ENCODE measurements at regions not wholly inside any gene's neighbourhood (a gene's known extent, or its start where the extent isn't known, plus 50 kb on each side); places are given as distances from the start of the nearest gene placed in this dataset.

GRCh38 chr1:82807563-82807962, 1006.8 kb downstream of the ADGRL2 start:
- DNase-seq (ENCODE audit: insufficient read length) (no peak), FAIRE-seq (no peak)
- TF ChIP-seq POLR2A (IDR thresholded peaks at IDR 0.05; ENCODE audit: low read depth, low read length) (no peak), POLR2AphosphoS5 (IDR thresholded peaks at IDR 0.05; ENCODE audit: low read depth, low read length) (no peak), TAF1 (IDR thresholded peaks at IDR 0.05; ENCODE audit: borderline replicate concordance, low read depth, low read length) (no peak)

- FAIRE-seq (no peak), DNase-seq (ENCODE audit: insufficient read length) (no peak)
- no peak for TF ChIP-seq POLR2A (IDR thresholded peaks at IDR 0.05; ENCODE audit: low read depth, low read length)
- TF ChIP-seq TAF1 (IDR thresholded peaks at IDR 0.05; ENCODE audit: borderline replicate concordance, low read depth, low read length) = no peak
- TF ChIP-seq POLR2AphosphoS5 (IDR thresholded peaks at IDR 0.05; ENCODE audit: low read depth, low read length) = no peak
Measured at GRCh38 chr1:82806133-82806532, 1005.4 kb downstream of the ADGRL2 start.

DNA sequence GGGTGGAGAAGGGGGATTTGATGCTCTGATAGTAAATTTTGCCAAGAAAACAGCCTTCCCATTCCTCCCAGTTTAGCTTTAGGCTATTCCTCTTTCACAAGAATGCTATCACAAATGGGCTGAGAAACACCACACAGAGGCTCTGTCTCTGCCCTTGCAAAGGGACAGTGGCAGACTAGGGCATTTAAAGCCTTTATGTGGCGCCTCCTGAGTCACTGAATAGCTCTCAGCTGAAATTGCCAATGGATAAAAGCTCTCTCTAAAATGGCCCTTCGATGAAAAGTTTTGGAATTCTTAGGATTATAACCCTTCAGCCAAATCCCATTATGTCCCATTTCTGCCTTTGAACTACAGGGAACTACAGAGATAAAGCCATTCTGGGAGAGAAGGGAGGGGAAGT, 1000.4 kb downstream of the ADGRL2 start:
- no peak for TF ChIP-seq POLR2AphosphoS5 (IDR thresholded peaks at IDR 0.05; ENCODE audit: low read depth, low read length)
- TF ChIP-seq TAF1 (IDR thresholded peaks at IDR 0.05; ENCODE audit: borderline replicate concordance, low read depth, low read length) = no peak
- no peak for TF ChIP-seq POLR2A (IDR thresholded peaks at IDR 0.05; ENCODE audit: low read depth, low read length)
- no peak for DNase-seq (ENCODE audit: insufficient read length)
- FAIRE-seq = no peak

GRCh38 chr1:82800721-82801120, 1000.0 kb downstream of the ADGRL2 start:
- DNase-seq (ENCODE audit: insufficient read length) (no peak), FAIRE-seq (no peak)
- TF ChIP-seq TAF1 (IDR thresholded peaks at IDR 0.05; ENCODE audit: borderline replicate concordance, low read depth, low read length) (no peak), POLR2A (IDR thresholded peaks at IDR 0.05; ENCODE audit: low read depth, low read length) (no peak), POLR2AphosphoS5 (IDR thresholded peaks at IDR 0.05; ENCODE audit: low read depth, low read length) (no peak)

DNA sequence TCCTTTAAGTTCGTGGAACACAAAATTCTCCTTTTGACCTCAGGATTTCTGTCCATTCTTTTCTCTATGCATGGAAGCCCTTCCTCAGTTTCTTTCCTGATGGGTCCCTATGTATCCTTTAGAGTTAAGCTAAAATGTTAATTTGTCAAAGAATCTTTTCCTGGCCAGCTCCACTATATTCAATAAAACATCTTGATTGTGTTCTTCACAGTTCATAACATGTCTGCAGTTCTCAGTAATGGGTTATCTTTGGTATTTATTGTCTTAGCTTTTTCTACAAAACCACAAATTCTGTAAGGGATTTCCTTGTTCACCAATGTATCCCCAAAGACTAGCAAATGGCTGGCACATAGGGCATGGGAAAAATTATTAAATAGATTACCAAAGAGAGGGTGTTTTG, 998.5 kb downstream of the ADGRL2 start:
- no peak for DNase-seq (ENCODE audit: insufficient read length)
- no peak for TF ChIP-seq POLR2A (IDR thresholded peaks at IDR 0.05; ENCODE audit: low read depth, low read length)
- no peak for TF ChIP-seq POLR2AphosphoS5 (IDR thresholded peaks at IDR 0.05; ENCODE audit: low read depth, low read length)
- TF ChIP-seq TAF1 (IDR thresholded peaks at IDR 0.05; ENCODE audit: borderline replicate concordance, low read depth, low read length) = no peak

DNA sequence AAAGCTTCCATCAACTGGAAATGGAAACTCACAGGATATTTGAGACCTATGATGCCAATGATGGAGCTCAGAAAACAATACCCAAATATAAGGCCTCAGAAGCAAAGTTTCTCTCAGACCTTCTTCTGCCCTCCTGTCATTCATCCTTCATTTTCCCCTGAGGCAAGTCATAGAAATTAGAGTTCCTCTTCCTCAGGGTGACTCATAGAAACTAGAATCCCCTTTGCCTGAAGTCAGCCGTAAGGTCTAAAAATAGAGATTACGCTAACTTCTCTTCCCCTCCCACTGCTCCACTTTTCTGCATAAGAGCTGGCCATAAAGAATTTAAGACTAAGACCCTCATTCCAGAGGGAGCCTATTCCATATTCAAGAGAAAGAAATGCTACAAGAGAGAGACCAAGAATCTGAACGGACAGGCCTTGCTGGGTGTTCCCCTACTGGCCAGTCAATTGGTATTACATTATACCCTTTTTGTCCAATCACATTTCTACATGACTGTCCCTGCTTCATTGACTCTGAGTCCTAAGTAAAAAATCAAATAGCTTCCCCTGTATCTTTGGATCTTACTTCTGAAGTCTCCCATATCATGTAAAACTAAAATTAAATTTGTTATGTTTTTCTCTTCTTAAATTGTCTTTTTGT, 994.9 kb downstream of the ADGRL2 start:
- FAIRE-seq (no peak), DNase-seq (ENCODE audit: insufficient read length) (no peak)
- no peak for TF ChIP-seq POLR2AphosphoS5 (IDR thresholded peaks at IDR 0.05; ENCODE audit: low read depth, low read length)
- no peak for TF ChIP-seq POLR2A (IDR thresholded peaks at IDR 0.05; ENCODE audit: low read depth, low read length)

More for the DNA sequence above, 998.5 kb downstream of the ADGRL2 start:
- FAIRE-seq = no peak

- FAIRE-seq = no peak
- TF ChIP-seq POLR2AphosphoS5 (IDR thresholded peaks at IDR 0.05; ENCODE audit: low read depth, low read length) = no peak
- no peak for TF ChIP-seq TAF1 (IDR thresholded peaks at IDR 0.05; ENCODE audit: borderline replicate concordance, low read depth, low read length)
- no peak for TF ChIP-seq POLR2A (IDR thresholded peaks at IDR 0.05; ENCODE audit: low read depth, low read length)
Measured at GRCh38 chr1:82792151-82792550, 991.4 kb downstream of the ADGRL2 start.

GRCh38 chr1:82790556-82790955, 989.8 kb downstream of the ADGRL2 start:
- DNase-seq (ENCODE audit: insufficient read length) (no peak), FAIRE-seq (no peak)
- TF ChIP-seq TAF1 (IDR thresholded peaks at IDR 0.05; ENCODE audit: borderline replicate concordance, low read depth, low read length) (no peak), POLR2A (IDR thresholded peaks at IDR 0.05; ENCODE audit: low read depth, low read length) (no peak), POLR2AphosphoS5 (IDR thresholded peaks at IDR 0.05; ENCODE audit: low read depth, low read length) (no peak)

More at GRCh38 chr1:82792151-82792550, 991.4 kb downstream of the ADGRL2 start:
- DNase-seq (ENCODE audit: insufficient read length) = no peak

DNA sequence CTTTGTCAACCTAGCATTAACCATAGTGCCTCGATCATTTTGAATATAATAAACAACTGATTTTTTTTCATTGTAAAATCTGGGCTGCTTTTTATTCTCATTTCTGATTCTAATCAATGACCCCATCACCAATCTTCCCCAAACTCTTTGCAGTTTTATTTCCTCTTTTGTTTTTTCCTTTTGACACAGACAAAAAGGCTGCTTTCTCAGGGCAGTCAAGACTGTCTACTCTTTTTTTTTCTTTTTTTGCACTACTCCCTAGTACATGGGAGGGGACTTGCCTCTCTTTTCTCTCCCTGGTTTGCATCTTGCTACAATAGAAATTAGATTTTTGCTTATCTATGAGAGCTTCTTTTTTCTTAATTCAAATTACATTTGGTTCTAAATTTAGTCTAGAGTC, 987.9 kb downstream of the ADGRL2 start:
- DNase-seq (ENCODE audit: insufficient read length) (no peak), FAIRE-seq (no peak)
- no peak for TF ChIP-seq POLR2A (IDR thresholded peaks at IDR 0.05; ENCODE audit: low read depth, low read length)
- no peak for TF ChIP-seq POLR2AphosphoS5 (IDR thresholded peaks at IDR 0.05; ENCODE audit: low read depth, low read length)
- no peak for TF ChIP-seq TAF1 (IDR thresholded peaks at IDR 0.05; ENCODE audit: borderline replicate concordance, low read depth, low read length)

- no peak for FAIRE-seq
- DNase-seq (ENCODE audit: insufficient read length) = no peak
Measured at GRCh38 chr1:82788038-82788437, 987.3 kb downstream of the ADGRL2 start.

GRCh38 chr1:82786883-82787282, 986.1 kb downstream of the ADGRL2 start:
- no peak for TF ChIP-seq POLR2AphosphoS5 (IDR thresholded peaks at IDR 0.05; ENCODE audit: low read depth, low read length)
- TF ChIP-seq TAF1 (IDR thresholded peaks at IDR 0.05; ENCODE audit: borderline replicate concordance, low read depth, low read length) = no peak
- TF ChIP-seq POLR2A (IDR thresholded peaks at IDR 0.05; ENCODE audit: low read depth, low read length) = no peak
- FAIRE-seq = no peak

More at GRCh38 chr1:82788038-82788437, 987.3 kb downstream of the ADGRL2 start:
- no peak for TF ChIP-seq POLR2A (IDR thresholded peaks at IDR 0.05; ENCODE audit: low read depth, low read length)
- TF ChIP-seq TAF1 (IDR thresholded peaks at IDR 0.05; ENCODE audit: borderline replicate concordance, low read depth, low read length) = no peak
- TF ChIP-seq POLR2AphosphoS5 (IDR thresholded peaks at IDR 0.05; ENCODE audit: low read depth, low read length) = no peak

DNA sequence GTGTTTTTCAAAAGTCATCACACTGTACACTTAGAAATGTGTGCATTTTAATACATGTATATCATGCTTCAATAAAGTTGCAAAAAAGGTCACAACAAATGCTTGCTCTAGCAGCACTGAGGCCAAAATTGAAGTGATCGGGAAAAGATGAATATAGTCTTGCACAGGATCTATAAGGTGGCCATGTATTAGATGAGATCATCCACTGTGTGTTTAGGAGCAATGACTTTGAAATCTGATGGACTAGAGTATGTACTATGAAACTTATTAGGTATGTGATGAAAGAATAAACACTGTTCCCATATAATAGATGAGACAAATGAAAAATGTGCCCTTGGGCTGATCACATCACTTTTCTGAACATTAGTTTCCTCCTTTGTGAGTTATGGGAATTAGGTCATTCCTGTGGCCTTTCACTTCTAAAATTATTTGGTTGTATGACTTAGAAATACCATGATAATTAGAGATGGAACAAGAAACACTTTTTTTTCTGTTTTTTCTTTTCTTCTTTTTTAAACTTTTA, 984.6 kb downstream of the ADGRL2 start:
- no peak for FAIRE-seq
- no peak for TF ChIP-seq POLR2A (IDR thresholded peaks at IDR 0.05; ENCODE audit: low read depth, low read length)
- no peak for DNase-seq (ENCODE audit: insufficient read length)

More at GRCh38 chr1:82786883-82787282, 986.1 kb downstream of the ADGRL2 start:
- no peak for DNase-seq (ENCODE audit: insufficient read length)
